HepG2 (cell line): ENCODE measurements at regions not wholly inside any gene's neighbourhood (a gene's known extent, or its start where the extent isn't known, plus 50 kb on each side); places are given as distances from the start of the nearest gene placed in this dataset.

ENCODE experiments used
- ATAC-seq: fragments of 200-7000 bp; cut with Tn5 transposase; 3 replicates; pipeline ENCODE4 v1.9.1; 2020; ENCODE audit warnings: mild to moderate bottlenecking, moderate library complexity
- BruUV-seq: library from RNA; stranded (reverse); fragments of 400-500 nt; replicated peaks from 2 replicates; lab custom pipeline; 2021; lab: Mats Ljungman, UMichigan
- CTCF ChIA-PET: fragments of 300-600 bp; formaldehyde crosslinking; extraction: SDS; loops from one replicate; lab custom pipeline; 2021; ENCODE audit warnings: low total read pairs, inconsistent platforms, low intra/inter-chr PET ratio; lab: Yijun Ruan, JAX
- POLR2A ChIA-PET: fragments of 350-600 bp; sonication (Branson Sonifier 250); formaldehyde crosslinking; loops from one replicate; lab custom pipeline; 2020; ENCODE audit warnings: antibody characterized with exemption, inconsistent platforms; lab: Yijun Ruan, JAX
- DNase-seq: peaks from one replicate; pipeline ENCODE4 v3.0.0-alpha.2; 2015; ENCODE audit warnings: low spot score
- FAIRE-seq: peaks from 3 replicates; lab custom pipeline; 2011; peaks lifted over from hg19 to GRCh38; lab: Jason Lieb, UNC
- H2AFZ ChIP-seq: one replicate; pipeline ENCODE4 v1.6.1; 2011; ENCODE audit warnings: low read length, inconsistent platforms
- H3K27ac ChIP-seq: fragments of 300-600 bp; 3 replicates; pipeline ENCODE4 v1.8.0; 2011; ENCODE audit warnings: mixed run types, mild to moderate bottlenecking, mixed read lengths, low read length, inconsistent platforms; ENCODE audit not compliant: insufficient read depth; ENCODE audit errors: extremely low read length
- H3K27me3 ChIP-seq, 2 experiments: fragments of 200-600 bp in 1 of 2; 2 replicates in 1 of 2; 3 replicates in 1 of 2; pipeline versions ENCODE4 v1.6.0 to v1.8.0; 2011; ENCODE audit warnings: low read length in 2 of 2, mild to moderate bottlenecking in 2 of 2, moderate library complexity in 2 of 2, inconsistent platforms in 1 of 2; ENCODE audit not compliant: insufficient read depth in 2 of 2, control insufficient read depth in 1 of 2
- H3K36me3 ChIP-seq, 2 experiments: fragments of 200-600 bp in 1 of 2; replicated peaks in 1 of 2; 2 replicates in 1 of 2; 3 replicates in 1 of 2; pipeline versions ENCODE4 v1.5.1 to v1.8.0; 2011; ENCODE audit warnings: low read length in 2 of 2, inconsistent platforms in 1 of 2; ENCODE audit not compliant: insufficient read depth in 2 of 2, control insufficient read depth in 1 of 2
- H3K4me1 ChIP-seq: 2 replicates; pipeline ENCODE4 v1.5.1; 2012; ENCODE audit warnings: low read length, inconsistent platforms; ENCODE audit not compliant: insufficient read depth
- H3K4me2 ChIP-seq: 2 replicates; pipeline ENCODE4 v1.6.0; 2011; ENCODE audit warnings: low read depth, low read length, inconsistent platforms
- H3K4me3 ChIP-seq, 3 experiments: fragments of 200-600 bp in 1 of 3; sonication (generic), shearing (Covaris generic) in 1 of 3; replicated peaks in 1 of 3; 2 replicates each; pipeline ENCODE4 v1.5.1; 2011 to 2016; ENCODE audit warnings: low read length in 3 of 3, inconsistent platforms in 2 of 3, low read depth in 2 of 3, mild to moderate bottlenecking in 2 of 3, control low read depth in 1 of 3, mixed read lengths in 1 of 3; ENCODE audit not compliant: insufficient read depth in 1 of 3
- H3K79me2 ChIP-seq: one replicate; pipeline ENCODE4 v1.6.1; 2011; ENCODE audit warnings: low read length, inconsistent platforms; ENCODE audit not compliant: insufficient read depth
- H3K9ac ChIP-seq: 2 replicates; pipeline ENCODE4 v1.6.0; 2011; ENCODE audit warnings: mild to moderate bottlenecking, low read depth, low read length, inconsistent platforms; ENCODE audit not compliant: insufficient read depth
- H3K9me3 ChIP-seq: 2 replicates; pipeline ENCODE4 v1.5.1; 2012; ENCODE audit warnings: mild to moderate bottlenecking, low read length
- H4K20me1 ChIP-seq: 2 replicates; pipeline ENCODE4 v1.6.0; 2011; ENCODE audit warnings: inconsistent platforms, mild to moderate bottlenecking, low read length, moderate library complexity; ENCODE audit not compliant: insufficient read depth
- ASH2L ChIP-seq: fragments of 300-600, 200-600 bp; sonication (generic); IDR thresholded peaks from 2 replicates; pipeline ENCODE4 v1.7.0; 2017; ENCODE audit warnings: low read depth, mild to moderate bottlenecking, moderate library complexity, mixed read lengths, low read length; ENCODE audit not compliant: insufficient read length
- ATF3 ChIP-seq: sonication (generic); formaldehyde crosslinking; IDR thresholded peaks from 2 replicates; pipeline ENCODE4 v1.4.0; 2020; ENCODE audit warnings: missing genetic modification reagents
- GMEB2 ChIP-seq: IDR thresholded peaks from 2 replicates; pipeline ENCODE4 v1.6.1; 2016; ENCODE audit warnings: missing biosample characterization, missing genetic modification reagents, low read depth
- KDM1A ChIP-seq: IDR thresholded peaks from 2 replicates; pipeline ENCODE4 v1.6.1; 2016; ENCODE audit warnings: missing compliant biosample characterization
- ONECUT2 ChIP-seq: sonication (generic); formaldehyde crosslinking; IDR thresholded peaks from 2 replicates; pipeline ENCODE4 v1.4.0; 2020; ENCODE audit warnings: missing genetic modification reagents
- TARDBP ChIP-seq: sonication (generic); formaldehyde crosslinking; IDR thresholded peaks from 2 replicates; pipeline ENCODE4 v1.8.0; 2022; ENCODE audit warnings: mild to moderate bottlenecking, missing genetic modification reagents
- ZBTB7B ChIP-seq: sonication (generic); formaldehyde crosslinking; IDR thresholded peaks from 2 replicates; pipeline ENCODE4 v1.4.0; 2020; ENCODE audit warnings: missing genetic modification reagents
- WGBS: methylation state at CpG from one replicate; pipeline ENCODE4 v1.1.6; 2017; ENCODE audit warnings: low lambda C conversion rate; 5-methylcytosine and 5-hydroxymethylcytosine counted together
- in situ Hi-C: cut with HindIII; loops from 2 replicates; pipeline ENCODE4 v1.10.0; 2017; ENCODE audit warnings: low pct_unique_long_range_greater_than_20kb; ENCODE audit not compliant: extremely low pct_ligation_motif_present
- intact Hi-C: fragments of 100-400 bp; cut with micrococcal nuclease; formaldehyde crosslinking; loops from one replicate; pipeline ENCODE4 v1.10.0; 2022; ENCODE audit not compliant: unreplicated experiment
- TF ChIP-seq, protein P1 (sequence below): sonication (generic); formaldehyde crosslinking; conservative IDR thresholded peaks from 2 replicates; pipeline ENCODE4 v1.5.0; 2020; ENCODE audit warnings: missing genetic modification reagents
- TF ChIP-seq, protein P2 (sequence below): sonication (generic); formaldehyde crosslinking; IDR thresholded peaks from 2 replicates; pipeline ENCODE4 v1.5.1; 2020; ENCODE audit warnings: missing genetic modification reagents, mild to moderate bottlenecking, borderline replicate concordance

DNA sequence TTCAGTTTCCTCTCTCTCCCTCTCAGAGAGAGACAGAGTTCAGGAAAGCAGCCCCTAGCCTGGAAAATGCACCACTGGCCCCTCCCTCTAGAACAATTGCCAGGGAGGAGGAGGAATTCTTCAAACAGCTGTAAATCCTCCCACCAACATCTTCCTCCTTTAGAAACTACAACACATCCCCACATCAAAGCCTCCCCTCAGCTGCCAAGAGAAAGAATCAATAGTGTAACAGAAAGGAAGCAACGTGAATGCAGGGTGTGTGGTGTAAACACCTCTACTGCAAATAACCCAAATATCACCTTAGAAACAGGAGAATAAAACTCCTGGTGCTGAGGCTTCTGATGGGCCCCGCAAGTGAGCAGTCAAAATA, 249.9 kb upstream of the GATB start:
- BruUV-seq = no TSS peak
- no peak overlapping the region for H3K4me3 ChIP-seq
- TF ChIP-seq KDM1A (CRISPR knock-in tag) (no peak), GMEB2 (CRISPR knock-in tag) (no peak), TARDBP (CRISPR knock-in tag) (no peak), ZBTB7B (CRISPR knock-in tag) (no peak), ONECUT2 (CRISPR knock-in tag) (no peak), ASH2L (no peak), ATF3 (CRISPR knock-in tag) (no peak)
- TF ChIP-seq, protein P1, sequence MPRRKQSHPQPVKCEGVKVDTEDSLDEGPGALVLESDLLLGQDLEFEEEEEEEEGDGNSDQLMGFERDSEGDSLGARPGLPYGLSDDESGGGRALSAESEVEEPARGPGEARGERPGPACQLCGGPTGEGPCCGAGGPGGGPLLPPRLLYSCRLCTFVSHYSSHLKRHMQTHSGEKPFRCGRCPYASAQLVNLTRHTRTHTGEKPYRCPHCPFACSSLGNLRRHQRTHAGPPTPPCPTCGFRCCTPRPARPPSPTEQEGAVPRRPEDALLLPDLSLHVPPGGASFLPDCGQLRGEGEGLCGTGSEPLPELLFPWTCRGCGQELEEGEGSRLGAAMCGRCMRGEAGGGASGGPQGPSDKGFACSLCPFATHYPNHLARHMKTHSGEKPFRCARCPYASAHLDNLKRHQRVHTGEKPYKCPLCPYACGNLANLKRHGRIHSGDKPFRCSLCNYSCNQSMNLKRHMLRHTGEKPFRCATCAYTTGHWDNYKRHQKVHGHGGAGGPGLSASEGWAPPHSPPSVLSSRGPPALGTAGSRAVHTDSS (CRISPR knock-in tag) = no peak
- TF ChIP-seq, protein P2, sequence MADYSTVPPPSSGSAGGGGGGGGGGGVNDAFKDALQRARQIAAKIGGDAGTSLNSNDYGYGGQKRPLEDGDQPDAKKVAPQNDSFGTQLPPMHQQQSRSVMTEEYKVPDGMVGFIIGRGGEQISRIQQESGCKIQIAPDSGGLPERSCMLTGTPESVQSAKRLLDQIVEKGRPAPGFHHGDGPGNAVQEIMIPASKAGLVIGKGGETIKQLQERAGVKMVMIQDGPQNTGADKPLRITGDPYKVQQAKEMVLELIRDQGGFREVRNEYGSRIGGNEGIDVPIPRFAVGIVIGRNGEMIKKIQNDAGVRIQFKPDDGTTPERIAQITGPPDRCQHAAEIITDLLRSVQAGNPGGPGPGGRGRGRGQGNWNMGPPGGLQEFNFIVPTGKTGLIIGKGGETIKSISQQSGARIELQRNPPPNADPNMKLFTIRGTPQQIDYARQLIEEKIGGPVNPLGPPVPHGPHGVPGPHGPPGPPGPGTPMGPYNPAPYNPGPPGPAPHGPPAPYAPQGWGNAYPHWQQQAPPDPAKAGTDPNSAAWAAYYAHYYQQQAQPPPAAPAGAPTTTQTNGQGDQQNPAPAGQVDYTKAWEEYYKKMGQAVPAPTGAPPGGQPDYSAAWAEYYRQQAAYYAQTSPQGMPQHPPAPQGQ (CRISPR knock-in tag) = no peak
- TF ChIP-seq, all 625 proteins: peak for 0
- Histone ChIP-seq H3K27ac (no peak overlapping the region), H3K9me3 (no peaks in the 10 kb centered on the region), H3K4me1 (no peaks in the 10 kb centered on the region), H2AFZ (no peak overlapping the region), H4K20me1 (no peaks in the 10 kb centered on the region), H3K27me3 (peaks cover 2 to 16% of the 10 kb centered on the region in 2 experiments; a peak in 3 of 5 replicates), H3K4me2 (no peak overlapping the region), H3K36me3 (no peaks in the 10 kb centered on the region), H3K9ac (no peak overlapping the region), H3K79me2 (no peaks in the 10 kb centered on the region)
- intact Hi-C loops (no loop called here), in situ Hi-C loops (no loop called here)
- ChIA-PET CTCF (no interaction called here), POLR2A (no interaction called here)
- ATAC-seq = no peak
- WGBS = 0% methylated on average over 2 of the region's 2 CpGs
- DNase-seq = no peak
- no peak for FAIRE-seq
